WTC11 (cell line): ENCODE measurements at regions not wholly inside any gene's neighbourhood (a gene's known extent, or its start where the extent isn't known, plus 50 kb on each side); places are given as distances from the start of the nearest gene placed in this dataset.

ENCODE experiments used
- CTCF ChIP-seq: fragments of 200-600 bp; IDR thresholded peaks from 2 replicates; pipeline ENCODE4 v1.8.0; 2022; ENCODE audit warnings: antibody characterized with exemption
- E2F5 ChIP-seq: sonication (generic); formaldehyde crosslinking; IDR thresholded peaks from 2 replicates; pipeline ENCODE4 v1.8.1; 2022; ENCODE audit warnings: mild to moderate bottlenecking, moderate library complexity, missing genetic modification reagents
- MAX ChIP-seq: sonication (generic); formaldehyde crosslinking; IDR thresholded peaks from 2 replicates; pipeline ENCODE4 v1.8.0; 2022; ENCODE audit warnings: mild to moderate bottlenecking, missing genetic modification reagents
- NFYB ChIP-seq: sonication (generic); formaldehyde crosslinking; conservative IDR thresholded peaks from 2 replicates; pipeline ENCODE4 v1.8.0; 2022; ENCODE audit warnings: low read depth, missing genetic modification reagents
- RELA ChIP-seq: sonication (generic); formaldehyde crosslinking; IDR thresholded peaks from 2 replicates; pipeline ENCODE4 v1.8.1; 2022; ENCODE audit warnings: missing genetic modification reagents, mild to moderate bottlenecking, borderline replicate concordance
- TF ChIP-seq, protein P1 (sequence below): sonication (generic); formaldehyde crosslinking; IDR thresholded peaks from 2 replicates; pipeline ENCODE4 v1.8.1; 2023; ENCODE audit warnings: mild to moderate bottlenecking, missing genetic modification reagents, moderate library complexity

GRCh38 chr6:73954881-73955280 lies 258.9 kb downstream of the CD109 start:
- TF ChIP-seq E2F5 (CRISPR knock-in tag) (no peak), MAX (CRISPR knock-in tag) (no peak), CTCF (no peak), NFYB (CRISPR knock-in tag) (no peak), RELA (no peak)
- TF ChIP-seq, protein P1, sequence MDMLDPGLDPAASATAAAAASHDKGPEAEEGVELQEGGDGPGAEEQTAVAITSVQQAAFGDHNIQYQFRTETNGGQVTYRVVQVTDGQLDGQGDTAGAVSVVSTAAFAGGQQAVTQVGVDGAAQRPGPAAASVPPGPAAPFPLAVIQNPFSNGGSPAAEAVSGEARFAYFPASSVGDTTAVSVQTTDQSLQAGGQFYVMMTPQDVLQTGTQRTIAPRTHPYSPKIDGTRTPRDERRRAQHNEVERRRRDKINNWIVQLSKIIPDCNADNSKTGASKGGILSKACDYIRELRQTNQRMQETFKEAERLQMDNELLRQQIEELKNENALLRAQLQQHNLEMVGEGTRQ (CRISPR knock-in tag): no peak
